HG02852 (cell line): ENCODE measurements at regions not wholly inside any gene's neighbourhood (a gene's known extent, or its start where the extent isn't known, plus 50 kb on each side); places are given as distances from the start of the nearest gene placed in this dataset.
"Not testable (repeated sequence)": the region's sequence is repeated elsewhere in the genome, so short reads cannot be mapped to it uniquely, and the experiment has no call there.

Experiments
- ATAC-seq: cut with Tn5 transposase; IDR thresholded peaks from one replicate; pipeline ENCODE4 v1.9.1; 2021; ENCODE audit warnings: mild to moderate bottlenecking, moderate library complexity; ENCODE audit not compliant: unreplicated experiment

DNA sequence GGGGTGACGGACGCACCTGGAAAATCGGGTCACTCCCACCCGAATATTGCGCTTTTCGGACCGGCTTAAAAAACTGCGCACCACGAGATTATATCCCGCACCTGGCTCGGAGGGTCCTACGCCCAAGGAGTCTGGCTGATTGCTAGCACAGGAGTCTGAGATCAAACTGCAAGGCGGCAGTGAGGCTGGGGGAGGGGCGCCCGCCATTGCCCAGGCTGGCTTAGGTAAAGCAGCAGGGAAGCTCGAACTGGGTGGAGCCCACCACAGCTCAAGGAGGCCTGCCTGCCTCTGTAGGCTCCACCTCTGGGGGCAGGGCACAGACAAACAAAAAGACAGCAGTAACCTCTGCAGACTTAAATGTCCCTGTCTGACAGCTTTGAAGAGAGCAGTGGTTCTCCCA, 1760.6 kb upstream of the CDH9 start:
- not testable (repeated sequence) for ATAC-seq

DNA sequence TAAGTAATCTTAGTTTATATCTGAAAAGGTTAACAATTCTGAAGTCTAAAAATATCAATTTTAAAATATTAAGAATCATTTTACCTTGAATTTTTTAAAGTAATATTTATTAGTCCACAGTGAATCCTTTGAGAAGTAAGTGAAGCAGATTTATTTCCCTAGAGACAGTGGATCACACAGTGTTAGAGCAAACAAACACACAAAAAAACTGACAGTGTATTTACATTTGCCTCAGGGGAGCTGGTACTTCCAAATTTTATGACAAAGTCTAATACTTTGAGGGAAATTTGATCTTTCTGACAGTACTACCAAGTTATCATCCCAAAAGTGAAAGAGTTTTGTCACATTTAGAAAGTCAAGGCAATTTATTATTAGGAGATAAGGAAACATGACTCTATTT, 1750.6 kb upstream of the CDH9 start:
- ATAC-seq, result no peak

DNA sequence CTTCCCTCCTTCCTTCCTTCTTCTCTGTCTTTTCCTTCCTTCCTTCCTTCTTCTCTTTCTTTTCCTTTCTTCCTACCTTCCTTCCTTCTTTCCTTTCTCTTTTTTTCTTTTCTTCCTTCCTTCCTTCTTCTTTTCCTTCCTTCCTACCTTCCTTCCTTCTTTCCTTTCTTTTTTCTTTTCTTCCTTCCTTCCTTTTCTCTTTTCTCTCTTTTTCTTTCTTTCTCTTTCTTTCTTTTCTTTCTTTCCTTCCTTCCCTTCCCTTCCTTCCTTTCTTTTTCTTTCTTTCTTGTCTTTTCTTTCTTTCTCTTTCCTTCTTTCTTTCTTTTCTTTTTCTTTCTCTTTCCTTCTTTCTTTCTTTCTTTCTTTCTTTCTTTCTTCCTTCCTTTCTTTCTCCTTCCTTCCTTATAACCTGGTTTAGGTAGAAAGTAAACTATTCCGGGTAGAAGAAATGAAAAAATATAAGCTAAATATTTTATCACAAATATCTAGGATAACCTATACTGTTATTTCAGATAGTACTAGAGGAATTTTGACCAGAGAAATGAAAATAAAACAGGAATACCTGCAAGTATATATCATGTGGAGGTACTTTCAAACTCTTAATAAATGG, 1741.8 kb upstream of the CDH9 start:
- no peak for ATAC-seq

DNA sequence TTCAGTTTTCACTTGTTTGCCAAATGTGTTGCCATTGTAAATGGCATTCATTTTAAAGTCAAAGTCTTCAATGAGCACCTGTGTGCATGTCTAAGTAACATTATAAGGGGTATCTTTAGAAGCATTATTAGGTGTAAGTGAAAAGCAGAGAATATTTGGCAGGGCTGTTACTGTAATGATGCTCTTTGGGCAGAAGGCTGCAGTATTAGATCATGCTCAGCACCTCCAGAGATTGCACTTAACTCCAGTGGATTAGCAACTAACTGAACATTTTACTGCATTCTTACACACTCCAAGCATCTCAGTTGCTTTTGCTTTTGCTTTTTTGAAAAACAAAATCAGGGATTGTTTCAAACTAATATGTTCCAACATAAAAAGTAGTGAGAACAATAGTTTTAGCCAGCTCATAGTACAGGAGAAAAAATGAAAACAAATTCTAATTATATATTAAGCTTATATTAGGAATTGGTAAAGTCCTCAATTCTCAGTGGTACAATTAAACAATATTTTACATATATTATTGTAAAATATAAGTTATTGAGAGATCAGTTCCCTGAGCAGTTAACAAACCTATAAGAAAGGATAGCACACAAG, 1740.9 kb upstream of the CDH9 start:
- ATAC-seq, result no peak

DNA sequence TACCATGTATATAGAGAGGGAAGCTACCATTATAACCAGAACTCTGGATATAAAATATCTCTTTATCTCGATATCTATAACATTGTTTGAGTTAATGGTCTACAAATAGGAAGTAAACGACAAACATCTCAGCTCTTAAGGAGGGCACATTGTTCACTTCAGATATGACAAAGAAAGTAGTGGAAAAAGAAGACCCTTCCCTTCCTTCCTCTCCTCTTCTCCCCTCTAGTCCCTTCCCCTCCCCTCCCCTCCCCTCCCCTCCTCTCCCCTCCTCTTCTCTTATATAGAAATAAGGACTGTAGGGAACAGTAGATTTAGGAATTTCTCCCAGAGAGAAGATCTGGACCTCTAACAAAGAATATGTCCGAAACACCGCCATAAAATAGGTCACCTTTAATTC, 1731.9 kb upstream of the CDH9 start:
- no peak for ATAC-seq

GRCh38 chr5:28766565-28767158, 1728.3 kb upstream of the CDH9 start:
- no peak for ATAC-seq

DNA sequence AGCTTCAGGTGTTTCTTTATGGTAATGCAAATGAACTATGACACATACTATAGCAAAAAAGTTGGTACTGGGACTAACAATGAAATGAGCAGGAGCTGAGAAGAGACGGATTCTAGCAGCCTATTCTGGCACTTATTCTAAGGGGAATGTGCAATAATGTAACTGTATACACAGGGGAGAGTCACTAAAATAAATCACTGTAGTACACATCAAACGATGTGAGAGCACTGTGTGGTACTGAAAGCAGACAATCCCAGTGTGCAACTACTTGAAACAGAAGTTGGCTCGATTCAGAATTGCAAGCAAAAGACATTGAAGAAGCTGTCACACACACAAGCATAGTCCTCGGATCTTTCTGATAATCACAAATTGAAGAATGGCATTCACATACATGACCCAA, 1713.0 kb upstream of the CDH9 start:
- ATAC-seq, result no peak

DNA sequence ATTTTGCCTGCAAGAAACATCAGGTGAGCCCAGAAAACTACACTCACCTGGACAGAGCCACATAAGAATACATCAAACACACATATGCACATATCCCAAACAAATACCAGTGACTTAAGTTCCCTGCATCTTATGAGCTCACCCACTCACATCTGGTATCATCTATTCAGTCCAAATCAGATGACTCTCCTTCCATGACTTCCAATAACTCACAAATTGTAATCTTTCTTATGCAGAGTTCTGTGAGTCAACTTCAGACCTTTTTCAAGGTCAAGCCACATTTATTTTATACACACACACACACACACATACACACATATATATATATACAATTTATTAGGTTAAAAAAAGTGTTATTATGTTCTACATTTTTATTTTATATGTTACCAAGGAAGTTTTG, 1711.9 kb upstream of the CDH9 start:
- ATAC-seq, result no peak

- no peak for ATAC-seq
Observed at GRCh38 chr5:28748446-28748845, 1710.1 kb upstream of the CDH9 start.

DNA sequence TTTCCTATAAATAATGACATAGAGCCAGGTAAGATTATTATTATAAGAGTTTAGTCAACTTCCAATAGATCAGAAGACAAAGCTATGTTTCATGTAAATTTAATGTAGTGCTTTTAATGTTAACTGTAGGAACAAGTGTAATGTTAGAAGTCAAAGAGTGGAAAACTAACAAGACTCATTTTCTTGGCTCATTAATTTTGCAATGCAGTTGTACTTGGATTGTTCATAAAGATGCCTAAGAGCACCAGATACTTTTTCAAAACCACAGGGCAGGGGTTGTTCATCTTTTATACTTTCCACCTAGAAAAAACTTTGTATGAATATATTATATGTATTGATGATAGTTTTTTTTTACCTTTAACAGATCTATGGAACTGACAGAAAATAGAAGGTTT, 1705.3 kb upstream of the CDH9 start:
- no peak for ATAC-seq

DNA sequence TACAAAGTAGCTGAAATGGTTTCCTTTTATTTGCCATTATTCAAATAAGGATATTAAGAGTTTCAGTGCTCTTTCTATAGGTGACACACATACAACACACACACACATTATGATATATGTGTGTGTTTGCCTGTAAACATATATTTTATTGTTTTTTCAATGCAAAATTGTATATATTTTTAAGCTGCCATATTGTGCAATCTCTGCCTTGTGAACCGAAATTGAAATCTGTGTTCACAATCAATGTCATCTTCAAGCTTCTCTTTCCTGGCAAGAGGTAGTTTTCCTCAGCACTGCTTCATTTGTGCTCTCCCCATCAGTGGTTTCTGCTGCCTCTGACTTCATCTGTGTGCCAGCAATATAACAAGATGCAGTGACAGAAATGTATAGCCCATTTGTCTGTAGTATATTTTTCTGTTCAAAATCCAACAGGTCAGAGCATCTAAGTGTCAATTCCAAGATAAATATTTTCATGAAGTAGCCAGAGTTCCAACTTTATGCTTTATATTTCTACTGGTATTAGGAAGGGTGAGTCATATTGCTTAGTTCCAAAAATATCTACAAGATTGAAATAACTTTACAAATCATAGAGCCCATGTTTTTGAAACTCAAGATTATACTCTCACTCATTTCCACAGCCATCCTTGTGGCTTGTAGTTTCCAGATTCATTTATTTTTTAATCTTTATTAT, 1704.8 kb upstream of the CDH9 start:
- ATAC-seq, result no peak

GRCh38 chr5:28737682-28738081, 1699.3 kb upstream of the CDH9 start:
- ATAC-seq, result no peak

DNA sequence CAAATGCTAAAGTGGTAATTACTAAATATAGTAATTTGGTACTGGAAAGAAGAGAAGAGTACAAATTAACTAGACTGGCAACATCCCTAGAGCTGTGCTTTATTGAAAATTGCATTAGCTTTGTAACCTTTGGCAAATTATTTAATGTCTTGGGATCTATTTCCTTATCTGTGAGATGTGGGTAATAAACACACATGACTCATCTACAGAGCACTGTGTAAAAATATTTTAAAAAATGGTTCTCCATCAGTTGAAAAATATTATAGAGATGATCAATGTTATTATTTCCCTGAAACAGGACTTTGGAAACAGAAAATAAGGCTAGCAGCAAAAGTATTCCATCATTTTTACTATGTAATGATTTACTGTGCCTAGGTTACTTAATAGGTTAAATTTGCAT, 1698.8 kb upstream of the CDH9 start:
- ATAC-seq, result no peak

GRCh38 chr5:28734396-28734795, 1696.0 kb upstream of the CDH9 start:
- no peak for ATAC-seq

DNA sequence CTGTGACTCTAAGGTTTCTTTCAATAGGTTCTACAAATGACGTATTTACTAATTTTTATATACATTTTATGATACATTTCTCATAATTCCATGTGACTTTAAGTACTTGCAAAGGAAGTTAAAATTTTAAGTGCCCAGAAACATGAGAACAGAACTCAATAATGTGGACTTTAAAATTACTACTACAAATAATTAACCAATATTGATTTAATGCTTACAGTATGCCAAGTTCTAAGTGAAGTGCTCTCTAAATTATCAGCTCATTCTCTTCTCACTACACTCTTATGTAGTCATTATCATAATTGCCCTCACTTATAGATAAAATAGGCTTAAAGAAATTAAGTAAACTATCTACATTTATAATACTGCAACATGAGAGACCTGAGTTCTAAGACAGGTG, 1690.7 kb upstream of the CDH9 start:
- no peak for ATAC-seq

- ATAC-seq, result no peak
Observed at GRCh38 chr5:28726815-28727214, 1688.4 kb upstream of the CDH9 start.

- ATAC-seq, result no peak
Observed at GRCh38 chr5:28725001-28725400, 1686.6 kb upstream of the CDH9 start.

GRCh38 chr5:28714907-28715698, 1676.7 kb upstream of the CDH9 start:
- ATAC-seq, result no peak

DNA sequence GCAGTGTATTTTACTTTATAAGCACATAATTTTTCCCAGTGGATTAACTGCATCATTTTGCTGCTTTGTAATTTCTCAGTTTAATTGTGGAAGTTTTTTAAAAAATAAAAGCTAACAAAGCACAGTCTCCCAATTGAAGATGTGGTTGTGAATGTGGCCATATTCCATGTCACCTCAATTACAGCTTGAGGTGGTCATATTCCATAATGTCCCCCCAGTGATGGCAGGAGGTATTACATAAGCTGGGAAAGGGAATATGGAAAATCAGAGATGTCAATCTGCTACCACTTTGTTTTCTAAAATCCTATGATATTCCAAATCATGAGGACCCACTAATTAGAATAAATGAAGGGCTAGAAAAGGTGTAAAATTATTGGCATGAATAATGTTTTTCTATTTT, 1672.0 kb upstream of the CDH9 start:
- ATAC-seq, result no peak

DNA sequence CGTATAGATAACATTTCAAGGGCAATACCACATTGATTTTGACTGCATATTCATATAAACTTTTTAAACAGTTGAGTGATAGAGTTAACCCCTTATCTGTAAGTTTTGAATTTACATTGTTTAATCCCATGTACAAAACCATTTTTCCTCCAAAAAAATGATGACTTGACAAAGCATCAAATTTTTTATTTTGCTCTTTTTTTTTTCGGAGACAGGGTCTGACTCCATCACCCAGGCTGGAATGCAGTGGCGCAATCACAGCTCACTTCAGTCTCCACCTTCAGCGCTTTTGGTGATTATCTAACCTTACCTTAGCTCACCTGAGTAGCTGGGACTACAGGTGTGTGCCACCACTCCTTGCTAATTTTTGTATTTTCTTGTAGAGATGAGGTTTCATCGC, 1670.1 kb upstream of the CDH9 start:
- no peak for ATAC-seq

GRCh38 chr5:28707706-28708105, 1669.3 kb upstream of the CDH9 start:
- ATAC-seq, result no peak
